HFFc6 (cell line): ENCODE measurements at regions not wholly inside any gene's neighbourhood (a gene's known extent, or its start where the extent isn't known, plus 50 kb on each side); places are given as distances from the start of the nearest gene placed in this dataset.
A peak's percentile ranks its signal among the peaks of the same experiment; 100 is the strongest.

Source experiments
- DNase-seq: peaks from one replicate; pipeline ENCODE4 v3.0.0-alpha.2; 2018
- H3K27ac Mint-ChIP-seq: 2 replicates; pipeline ENCODE4 v1.8.0; 2020; ENCODE audit warnings: mild to moderate bottlenecking, mixed read lengths
- H3K27me3 Mint-ChIP-seq: 2 replicates; pipeline ENCODE4 v1.8.0; 2021; ENCODE audit warnings: mild to moderate bottlenecking, moderate library complexity, mixed read lengths; ENCODE audit not compliant: insufficient read depth
- H3K36me3 Mint-ChIP-seq: 2 replicates; pipeline ENCODE4 v1.8.0; 2021; ENCODE audit warnings: low read depth, mixed read lengths
- H3K4me1 Mint-ChIP-seq: 2 replicates; pipeline ENCODE4 v1.8.0; 2020; ENCODE audit warnings: low read depth, mixed read lengths
- H3K4me3 Mint-ChIP-seq: 2 replicates; pipeline ENCODE4 v1.8.0; 2020; ENCODE audit warnings: mild to moderate bottlenecking, moderate library complexity, mixed read lengths
- H3K9me3 Mint-ChIP-seq: 2 replicates; pipeline ENCODE4 v1.8.0; 2020; ENCODE audit warnings: mild to moderate bottlenecking, mixed read lengths
- CTCF ChIP-seq: fragments of 200-600 bp; sonication (generic); IDR thresholded peaks from 2 replicates; pipeline ENCODE4 v1.5.0; 2021; ENCODE audit warnings: antibody characterized with exemption, mild to moderate bottlenecking

- peaks cover 2% of the 10 kb centered on the region for H3K27me3 Mint-ChIP-seq
- no peak for TF ChIP-seq CTCF
- DNase-seq = no peak
- no peaks in the 10 kb centered on the region for H3K9me3 Mint-ChIP-seq
- H3K4me1 Mint-ChIP-seq = peaks cover 10% of the 10 kb centered on the region; the same call in 1 of the 2 replicates
- H3K36me3 Mint-ChIP-seq = no peaks in the 10 kb centered on the region
- H3K4me3 Mint-ChIP-seq = no peak overlapping the region
- no peak overlapping the region for H3K27ac Mint-ChIP-seq
Measured at GRCh38 chr4:157992948-157993839, 179.6 kb downstream of the GASK1B start.

GRCh38 chr4:157992038-157992705 is 180.7 kb downstream of the GASK1B start:
- Mint-ChIP-seq H3K4me3 (peak overlapping the region; percentile 87), H3K4me1 (peaks cover 10% of the 10 kb centered on the region; the same call in 1 of the 2 replicates), H3K27me3 (peaks cover 2% of the 10 kb centered on the region), H3K27ac (peak overlapping the region; percentile 32; the same call in 1 of the 2 replicates), H3K36me3 (no peaks in the 10 kb centered on the region), H3K9me3 (no peaks in the 10 kb centered on the region)
- peak; percentile 93 for TF ChIP-seq CTCF
- DNase-seq = peak; percentile 66

GRCh38 chr4:157988641-157989040 is 184.2 kb downstream of the GASK1B start:
- Mint-ChIP-seq H3K27me3 (peaks cover 2% of the 10 kb centered on the region), H3K9me3 (no peaks in the 10 kb centered on the region), H3K27ac (no peak overlapping the region), H3K4me1 (peaks cover 11% of the 10 kb centered on the region; the same call in 1 of the 2 replicates), H3K36me3 (no peaks in the 10 kb centered on the region), H3K4me3 (no peak overlapping the region)
- DNase-seq = no peak
- no peak for TF ChIP-seq CTCF

GRCh38 chr4:157984285-157984911 is 188.4 kb downstream of the GASK1B start:
- TF ChIP-seq CTCF = no peak

GRCh38 chr4:157983300-157983699 is 189.5 kb downstream of the GASK1B start:
- DNase-seq = no peak
- H3K9me3 Mint-ChIP-seq = no peaks in the 10 kb centered on the region
- TF ChIP-seq CTCF = no peak
- H3K27me3 Mint-ChIP-seq = no peaks in the 10 kb centered on the region; the same call in none of the 2 replicates
- H3K27ac Mint-ChIP-seq = no peak overlapping the region
- H3K4me1 Mint-ChIP-seq = peaks cover 22% of the 10 kb centered on the region
- no peak overlapping the region for H3K4me3 Mint-ChIP-seq
- no peaks in the 10 kb centered on the region for H3K36me3 Mint-ChIP-seq

More at GRCh38 chr4:157984285-157984911, 188.4 kb downstream of the GASK1B start:
- H3K4me3 Mint-ChIP-seq = no peak overlapping the region
- no peaks in the 10 kb centered on the region for H3K36me3 Mint-ChIP-seq
- no peaks in the 10 kb centered on the region for H3K9me3 Mint-ChIP-seq
- H3K27me3 Mint-ChIP-seq = no peaks in the 10 kb centered on the region; the same call in none of the 2 replicates
- H3K27ac Mint-ChIP-seq = no peak overlapping the region
- H3K4me1 Mint-ChIP-seq = peaks cover 14% of the 10 kb centered on the region; the same call in 1 of the 2 replicates
- no peak for DNase-seq
